Type B pancreatic cell (in vitro differentiated cells): ENCODE measurements at regions not wholly inside any gene's neighbourhood (a gene's known extent, or its start where the extent isn't known, plus 50 kb on each side); places are given as distances from the start of the nearest gene placed in this dataset.

Experiments used
- DNase-seq: peaks from one replicate; pipeline ENCODE4 v3.0.0; 2021; ENCODE audit warnings: mixed read lengths; ENCODE audit not compliant: unreplicated experiment; ENCODE audit errors: extremely low spot score
- H3K27ac Mint-ChIP-seq: 2 replicates; pipeline ENCODE4 v1.8.0; 2021; ENCODE audit warnings: mild to moderate bottlenecking, mixed read lengths
- H3K27me3 Mint-ChIP-seq: 2 replicates; pipeline ENCODE4 v1.8.0; 2021; ENCODE audit warnings: mixed read lengths
- H3K36me3 Mint-ChIP-seq: 2 replicates; pipeline ENCODE4 v1.8.0; 2021; ENCODE audit warnings: mixed read lengths
- H3K4me1 Mint-ChIP-seq: one replicate; pipeline ENCODE4 v1.8.0; 2021; ENCODE audit warnings: mixed read lengths; ENCODE audit not compliant: unreplicated experiment
- H3K4me3 Mint-ChIP-seq: 2 replicates; pipeline ENCODE4 v1.8.0; 2021; ENCODE audit warnings: mild to moderate bottlenecking, mixed read lengths
- H3K9me3 Mint-ChIP-seq: 2 replicates; pipeline ENCODE4 v1.8.0; 2021; ENCODE audit warnings: mixed read lengths
- CTCF ChIP-seq: fragments of 200-600 bp; sonication (generic); conservative IDR thresholded peaks from 2 replicates; pipeline ENCODE4 v1.5.0; 2021; ENCODE audit warnings: antibody characterized with exemption, mild to moderate bottlenecking

- Mint-ChIP-seq H3K27me3 (no peaks in the 10 kb centered on the region), H3K9me3 (peaks cover 7% of the 10 kb centered on the region), H3K36me3 (no peaks in the 10 kb centered on the region), H3K4me1 (peaks cover 4% of the 10 kb centered on the region), H3K4me3 (no peak overlapping the region), H3K27ac (no peak overlapping the region)
- no peak for TF ChIP-seq CTCF
- no peak for DNase-seq
Measured at GRCh38 chr4:130296448-130296847, 1200.5 kb downstream of the C4orf33 start.

- H3K4me3 Mint-ChIP-seq: no peak overlapping the region
- no peak for DNase-seq
- no peaks in the 10 kb centered on the region for H3K9me3 Mint-ChIP-seq
- peak; percentile 22 for TF ChIP-seq CTCF
- no peaks in the 10 kb centered on the region for H3K4me1 Mint-ChIP-seq
- peaks cover 4% of the 10 kb centered on the region for H3K27me3 Mint-ChIP-seq
- no peaks in the 10 kb centered on the region for H3K36me3 Mint-ChIP-seq
- no peak overlapping the region for H3K27ac Mint-ChIP-seq
Measured at GRCh38 chr4:130306566-130306965, 1210.6 kb downstream of the C4orf33 start.

- H3K9me3 Mint-ChIP-seq: peaks cover 3% of the 10 kb centered on the region
- H3K36me3 Mint-ChIP-seq: no peaks in the 10 kb centered on the region
- no peak for DNase-seq
- no peak for TF ChIP-seq CTCF
- H3K4me3 Mint-ChIP-seq: no peak overlapping the region
- H3K4me1 Mint-ChIP-seq: no peaks in the 10 kb centered on the region
- no peak overlapping the region for H3K27ac Mint-ChIP-seq
- H3K27me3 Mint-ChIP-seq: no peaks in the 10 kb centered on the region
Measured at GRCh38 chr4:130309221-130309620, 1213.3 kb downstream of the C4orf33 start.

- peaks cover 9% of the 10 kb centered on the region for H3K27me3 Mint-ChIP-seq
- no peaks in the 10 kb centered on the region for H3K36me3 Mint-ChIP-seq
- no peak overlapping the region for H3K27ac Mint-ChIP-seq
- no peak for DNase-seq
- H3K4me3 Mint-ChIP-seq: no peak overlapping the region
- H3K4me1 Mint-ChIP-seq: no peaks in the 10 kb centered on the region
- no peaks in the 10 kb centered on the region for H3K9me3 Mint-ChIP-seq
- no peak for TF ChIP-seq CTCF
Measured at GRCh38 chr4:130322439-130322838, 1226.5 kb downstream of the C4orf33 start.

GRCh38 chr4:130329036-130329435, 1233.1 kb downstream of the C4orf33 start:
- no peak overlapping the region for H3K27ac Mint-ChIP-seq
- DNase-seq: no peak
- no peaks in the 10 kb centered on the region for H3K27me3 Mint-ChIP-seq
- TF ChIP-seq CTCF: no peak
- H3K36me3 Mint-ChIP-seq: no peaks in the 10 kb centered on the region
- H3K9me3 Mint-ChIP-seq: no peaks in the 10 kb centered on the region
- H3K4me1 Mint-ChIP-seq: no peaks in the 10 kb centered on the region
- H3K4me3 Mint-ChIP-seq: no peak overlapping the region

- TF ChIP-seq CTCF: no peak
- H3K4me3 Mint-ChIP-seq: no peak overlapping the region
- no peaks in the 10 kb centered on the region for H3K36me3 Mint-ChIP-seq
- no peaks in the 10 kb centered on the region for H3K9me3 Mint-ChIP-seq
- no peaks in the 10 kb centered on the region for H3K4me1 Mint-ChIP-seq
- H3K27ac Mint-ChIP-seq: no peak overlapping the region
- no peaks in the 10 kb centered on the region for H3K27me3 Mint-ChIP-seq
- no peak for DNase-seq
Measured at GRCh38 chr4:130333241-130333759, 1237.3 kb downstream of the C4orf33 start.
